ENCODE measurements at regions not wholly inside any gene's neighbourhood (a gene's known extent, or its start where the extent isn't known, plus 50 kb on each side); places are given as distances from the start of the nearest gene placed in this dataset.

DNA sequence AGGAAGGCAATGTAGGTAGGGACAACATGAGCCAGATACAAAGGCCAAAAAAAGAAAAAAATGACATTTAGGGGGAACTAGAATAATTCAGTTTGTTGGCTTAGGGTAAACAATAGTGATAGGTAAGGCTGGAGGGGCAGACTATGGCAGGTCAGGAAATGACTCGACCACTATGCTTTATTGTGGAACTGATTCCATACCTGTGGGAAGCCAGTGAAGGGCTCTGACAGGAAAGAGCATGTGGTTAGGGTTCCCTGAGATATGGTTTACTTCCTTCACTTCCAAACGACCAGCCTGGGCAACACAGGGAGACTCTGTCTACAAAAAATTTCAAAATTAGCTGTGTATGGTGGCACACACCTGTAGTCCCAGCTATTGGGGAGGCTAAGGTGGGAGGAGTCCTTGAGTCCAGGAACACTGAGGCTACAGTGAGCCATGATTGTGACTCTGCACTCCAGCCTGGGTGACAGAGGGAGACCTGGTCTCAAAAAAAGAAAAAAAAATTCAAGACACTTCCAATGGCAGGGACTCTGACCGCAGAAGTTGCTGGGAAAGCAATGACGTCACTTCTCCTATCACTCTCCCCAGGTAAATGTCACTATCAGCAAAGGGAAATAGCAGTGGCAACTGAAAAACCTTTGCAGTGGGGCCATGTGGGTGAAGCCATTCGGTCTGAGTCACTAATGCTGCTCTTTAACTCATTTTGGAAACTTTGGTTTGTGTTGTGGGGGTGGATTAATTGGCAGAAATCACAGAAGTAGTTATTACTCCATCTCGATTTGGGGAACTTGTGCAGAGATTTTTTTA is 192.8 kb upstream of the TSC22D1 start:
- no peaks in the 10 kb centered on the region for H3K9me2 ChIP-seq (ENCODE audit: insufficient read depth)
- no peak overlapping the region for H3K4me2 ChIP-seq (ENCODE audit: low read length)
- no peaks in the 10 kb centered on the region for H3K9me3 ChIP-seq (ENCODE audit: control insufficient read depth in 1 of 2, insufficient read depth in 1 of 2, low read depth in 1 of 2, low read length in 2 of 2)
- RAD21 ChIA-PET (ENCODE audit: low non-redundant PET in 1 of 2, low total read pairs in 2 of 2, uncharacterized antibody in 2 of 2, unreplicated experiment in 2 of 2): no interaction called here
- TF ChIP-seq CBX3 (IDR thresholded peaks at IDR 0.05; ENCODE audit: low read depth): no peak
- TF ChIP-seq SRF (IDR thresholded peaks at IDR 0.05; ENCODE audit: low read depth): no peak
- TF ChIP-seq, protein P1, sequence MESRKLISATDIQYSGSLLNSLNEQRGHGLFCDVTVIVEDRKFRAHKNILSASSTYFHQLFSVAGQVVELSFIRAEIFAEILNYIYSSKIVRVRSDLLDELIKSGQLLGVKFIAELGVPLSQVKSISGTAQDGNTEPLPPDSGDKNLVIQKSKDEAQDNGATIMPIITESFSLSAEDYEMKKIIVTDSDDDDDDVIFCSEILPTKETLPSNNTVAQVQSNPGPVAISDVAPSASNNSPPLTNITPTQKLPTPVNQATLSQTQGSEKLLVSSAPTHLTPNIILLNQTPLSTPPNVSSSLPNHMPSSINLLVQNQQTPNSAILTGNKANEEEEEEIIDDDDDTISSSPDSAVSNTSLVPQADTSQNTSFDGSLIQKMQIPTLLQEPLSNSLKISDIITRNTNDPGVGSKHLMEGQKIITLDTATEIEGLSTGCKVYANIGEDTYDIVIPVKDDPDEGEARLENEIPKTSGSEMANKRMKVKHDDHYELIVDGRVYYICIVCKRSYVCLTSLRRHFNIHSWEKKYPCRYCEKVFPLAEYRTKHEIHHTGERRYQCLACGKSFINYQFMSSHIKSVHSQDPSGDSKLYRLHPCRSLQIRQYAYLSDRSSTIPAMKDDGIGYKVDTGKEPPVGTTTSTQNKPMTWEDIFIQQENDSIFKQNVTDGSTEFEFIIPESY (IDR thresholded peaks at IDR 0.05; ENCODE audit: extremely low read depth, insufficient replicate concordance, low read length): no peak
- TF ChIP-seq TCF7L2 (IDR thresholded peaks at IDR 0.05; ENCODE audit: borderline replicate concordance, extremely low read depth, insufficient read depth, insufficient read length): no peak
- TF ChIP-seq, protein P2, sequence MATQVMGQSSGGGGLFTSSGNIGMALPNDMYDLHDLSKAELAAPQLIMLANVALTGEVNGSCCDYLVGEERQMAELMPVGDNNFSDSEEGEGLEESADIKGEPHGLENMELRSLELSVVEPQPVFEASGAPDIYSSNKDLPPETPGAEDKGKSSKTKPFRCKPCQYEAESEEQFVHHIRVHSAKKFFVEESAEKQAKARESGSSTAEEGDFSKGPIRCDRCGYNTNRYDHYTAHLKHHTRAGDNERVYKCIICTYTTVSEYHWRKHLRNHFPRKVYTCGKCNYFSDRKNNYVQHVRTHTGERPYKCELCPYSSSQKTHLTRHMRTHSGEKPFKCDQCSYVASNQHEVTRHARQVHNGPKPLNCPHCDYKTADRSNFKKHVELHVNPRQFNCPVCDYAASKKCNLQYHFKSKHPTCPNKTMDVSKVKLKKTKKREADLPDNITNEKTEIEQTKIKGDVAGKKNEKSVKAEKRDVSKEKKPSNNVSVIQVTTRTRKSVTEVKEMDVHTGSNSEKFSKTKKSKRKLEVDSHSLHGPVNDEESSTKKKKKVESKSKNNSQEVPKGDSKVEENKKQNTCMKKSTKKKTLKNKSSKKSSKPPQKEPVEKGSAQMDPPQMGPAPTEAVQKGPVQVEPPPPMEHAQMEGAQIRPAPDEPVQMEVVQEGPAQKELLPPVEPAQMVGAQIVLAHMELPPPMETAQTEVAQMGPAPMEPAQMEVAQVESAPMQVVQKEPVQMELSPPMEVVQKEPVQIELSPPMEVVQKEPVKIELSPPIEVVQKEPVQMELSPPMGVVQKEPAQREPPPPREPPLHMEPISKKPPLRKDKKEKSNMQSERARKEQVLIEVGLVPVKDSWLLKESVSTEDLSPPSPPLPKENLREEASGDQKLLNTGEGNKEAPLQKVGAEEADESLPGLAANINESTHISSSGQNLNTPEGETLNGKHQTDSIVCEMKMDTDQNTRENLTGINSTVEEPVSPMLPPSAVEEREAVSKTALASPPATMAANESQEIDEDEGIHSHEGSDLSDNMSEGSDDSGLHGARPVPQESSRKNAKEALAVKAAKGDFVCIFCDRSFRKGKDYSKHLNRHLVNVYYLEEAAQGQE (IDR thresholded peaks at IDR 0.05; ENCODE audit: low read depth): no peak
- TF ChIP-seq EGR1 (IDR thresholded peaks at IDR 0.05; ENCODE audit: low read depth): no peak
- TF ChIP-seq SIN3A (IDR thresholded peaks at IDR 0.05; ENCODE audit: low read depth): no peak
- no peak for TF ChIP-seq ELF1 (IDR thresholded peaks at IDR 0.05; ENCODE audit: borderline replicate concordance, low read depth)
- no peak for TF ChIP-seq POLR2AphosphoS5 (IDR thresholded peaks at IDR 0.05; ENCODE audit: low read depth, low read length)
- no peak for TF ChIP-seq EZH2 (IDR thresholded peaks at IDR 0.05)
- H3K4me3 ChIP-seq (replicated peaks in 1 of 2; ENCODE audit: low read depth in 1 of 2, low read length in 2 of 2): no peak overlapping the region
- no TSS peak for BruUV-seq (replicated peaks)
- intact Hi-C loops (cut with micrococcal nuclease): no loop called here
- ATAC-seq (no peak), DNase-seq (ENCODE audit: low read depth, low spot score) (no peak)
- no peaks in the 10 kb centered on the region for H3K27me3 ChIP-seq (ENCODE audit: insufficient read depth, low read length)
- CTCF ChIA-PET: no interaction called here
- no peaks in the 10 kb centered on the region for H4K20me1 ChIP-seq (ENCODE audit: insufficient read depth)
- H3K4me1 ChIP-seq (ENCODE audit: control insufficient read depth in 1 of 2, insufficient read depth in 2 of 2, low read length in 2 of 2): no peaks in the 10 kb centered on the region; a peak in 1 of 4 replicates
- no peak overlapping the region for H3K9ac ChIP-seq (ENCODE audit: low read length)
- H2AFZ ChIP-seq (ENCODE audit: low read depth, low read length, poor library complexity, severe bottlenecking): no peak overlapping the region
- H3K36me3 ChIP-seq (ENCODE audit: control insufficient read depth in 1 of 2, insufficient read depth in 2 of 2, low read length in 2 of 2): no peaks in the 10 kb centered on the region
- H3K79me2 ChIP-seq (ENCODE audit: insufficient read depth, low read length): no peaks in the 10 kb centered on the region
- no peak overlapping the region for H3K27ac ChIP-seq (ENCODE audit: low read depth, low read length)
- POLR2A ChIA-PET: no interaction called here

Data from HCT116 (cell line).